Fibroblast of peridontal ligament (primary cell): ENCODE measurements at regions not wholly inside any gene's neighbourhood (a gene's known extent, or its start where the extent isn't known, plus 50 kb on each side); places are given as distances from the start of the nearest gene placed in this dataset.
"Not testable (repeated sequence)": the region's sequence is repeated elsewhere in the genome, so short reads cannot be mapped to it uniquely, and the experiment has no call there.

Experiments used
- DNase-seq: peaks from one replicate; pipeline ENCODE4 v3.0.0-alpha.2; 2010; ENCODE audit errors: extremely low read depth

DNA sequence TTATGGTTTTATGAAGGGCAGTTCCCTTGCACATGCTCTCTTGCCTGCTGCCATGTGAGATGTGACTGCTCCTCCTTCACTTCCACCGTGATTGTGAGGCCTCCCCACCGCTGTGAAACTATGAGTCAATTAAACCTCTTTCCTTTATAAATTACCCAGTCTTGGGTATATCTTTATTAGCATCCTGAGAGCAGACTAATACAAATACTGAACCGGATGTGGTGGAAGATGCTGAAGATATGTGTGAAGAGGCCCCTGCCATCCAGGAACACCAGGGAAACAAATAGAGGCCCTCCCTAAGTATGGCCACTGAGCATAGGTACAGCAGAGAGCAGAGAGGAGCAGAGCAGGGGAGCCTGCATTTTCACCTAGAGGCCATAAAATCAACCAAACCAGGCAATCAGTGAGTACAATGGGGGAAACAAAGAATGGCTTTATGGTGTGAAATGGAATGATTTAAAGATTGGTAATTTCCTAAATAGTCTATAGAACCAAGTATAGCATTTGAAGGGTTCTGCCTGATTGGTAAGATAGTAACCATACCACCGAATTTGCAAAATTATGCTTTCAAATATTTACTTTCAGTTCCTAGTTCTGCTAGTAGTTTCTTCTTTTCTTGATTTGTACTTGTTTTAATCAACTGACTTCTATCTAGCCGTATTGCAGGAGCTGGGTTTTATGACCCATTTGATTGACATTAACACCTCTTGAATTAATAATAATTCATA, 421.6 kb downstream of the IRX1 start:
- DNase-seq, result no peak

DNA sequence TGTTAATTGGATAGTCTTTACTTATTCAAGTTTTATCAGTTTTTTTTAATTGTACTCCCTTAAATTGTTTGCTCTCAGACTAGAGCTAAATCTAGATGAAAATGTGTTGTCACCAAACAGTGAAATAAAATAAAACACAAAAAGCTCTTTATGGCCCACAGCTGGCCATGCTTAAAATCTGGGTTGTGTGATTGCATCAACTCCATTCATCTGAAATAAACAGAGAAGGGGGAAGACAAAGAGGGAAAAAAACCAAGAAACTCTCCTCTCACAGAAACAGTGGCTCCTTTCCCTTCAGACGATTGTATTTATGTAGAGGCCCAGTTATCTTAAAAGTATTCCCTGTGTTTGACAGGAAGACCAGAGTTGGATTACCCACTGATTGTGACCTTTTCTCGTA, 422.4 kb downstream of the IRX1 start:
- no peak for DNase-seq

DNA sequence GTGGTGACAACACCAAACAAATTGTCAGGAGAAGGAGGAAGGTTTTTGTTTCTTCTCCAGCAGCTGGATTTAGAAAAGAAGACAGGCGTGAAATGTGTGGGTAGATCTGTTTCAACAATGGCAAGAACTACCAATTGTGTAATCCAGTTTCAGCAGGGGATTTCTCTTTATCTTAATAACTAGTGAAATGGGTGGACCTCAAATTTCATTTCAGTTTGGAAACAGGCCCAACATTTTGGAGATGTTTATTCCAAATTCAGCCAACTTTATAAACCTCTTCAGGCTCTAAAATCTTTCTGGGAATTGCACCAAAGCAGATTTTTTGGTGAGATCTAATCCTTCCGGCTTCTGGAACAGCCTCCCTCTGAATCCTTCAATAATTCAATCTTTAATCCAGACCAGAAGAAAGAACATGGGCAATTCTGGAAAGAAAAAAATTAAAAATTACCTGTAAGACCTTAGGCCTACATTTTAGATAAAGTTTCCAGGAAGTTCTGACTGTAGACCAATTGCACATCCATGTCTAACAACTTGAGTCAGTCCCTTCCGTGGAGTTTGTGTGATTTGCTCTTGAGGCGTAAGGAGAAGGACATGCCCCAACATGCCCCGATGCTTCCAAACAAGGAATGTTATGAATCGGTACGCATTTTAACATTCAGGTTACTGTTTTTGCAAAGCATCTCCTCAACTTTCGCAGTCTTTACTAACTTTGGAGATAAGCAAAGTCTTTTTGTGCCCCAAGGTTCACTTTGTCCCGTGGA, 423.6 kb downstream of the IRX1 start:
- no peak for DNase-seq

DNA sequence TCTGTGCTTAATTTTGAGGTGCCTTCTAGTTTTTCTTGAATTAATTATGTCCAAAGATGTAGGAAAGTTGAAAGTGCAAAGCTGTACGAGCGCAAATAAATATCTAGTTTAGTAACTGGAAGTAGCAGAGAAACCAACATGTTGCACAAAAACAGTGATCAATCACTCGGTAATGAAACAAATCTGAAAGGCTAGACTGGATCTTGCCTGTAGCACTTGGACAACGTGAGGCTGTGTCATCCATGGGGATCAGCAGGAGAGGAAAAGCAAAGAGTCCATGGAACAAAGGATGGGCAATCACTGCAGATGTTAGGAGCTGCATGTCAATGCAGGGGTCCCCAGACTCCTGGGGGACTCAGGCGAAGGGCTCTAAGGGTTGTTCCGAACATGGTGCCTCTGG, 424.2 kb downstream of the IRX1 start:
- no peak for DNase-seq

DNA sequence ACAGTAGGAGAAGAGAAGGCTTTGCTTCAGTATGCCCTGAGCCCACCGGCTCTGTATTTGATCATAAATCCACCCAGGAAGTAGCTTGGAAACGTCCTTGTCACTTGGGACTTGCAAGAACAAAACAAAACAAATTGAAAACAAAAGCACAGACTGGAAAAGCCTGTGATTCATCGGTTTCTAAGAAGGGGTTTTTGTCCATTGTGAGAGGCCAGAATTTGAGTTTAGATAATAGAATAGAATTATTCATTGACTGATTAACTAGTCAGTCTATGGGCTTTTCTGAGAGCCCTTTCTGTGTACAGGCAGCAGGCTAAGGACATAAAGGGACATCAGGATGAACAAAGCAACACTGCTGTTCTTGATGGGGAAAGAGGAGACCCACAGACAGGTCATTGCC, 424.8 kb downstream of the IRX1 start:
- DNase-seq, result no peak

DNA sequence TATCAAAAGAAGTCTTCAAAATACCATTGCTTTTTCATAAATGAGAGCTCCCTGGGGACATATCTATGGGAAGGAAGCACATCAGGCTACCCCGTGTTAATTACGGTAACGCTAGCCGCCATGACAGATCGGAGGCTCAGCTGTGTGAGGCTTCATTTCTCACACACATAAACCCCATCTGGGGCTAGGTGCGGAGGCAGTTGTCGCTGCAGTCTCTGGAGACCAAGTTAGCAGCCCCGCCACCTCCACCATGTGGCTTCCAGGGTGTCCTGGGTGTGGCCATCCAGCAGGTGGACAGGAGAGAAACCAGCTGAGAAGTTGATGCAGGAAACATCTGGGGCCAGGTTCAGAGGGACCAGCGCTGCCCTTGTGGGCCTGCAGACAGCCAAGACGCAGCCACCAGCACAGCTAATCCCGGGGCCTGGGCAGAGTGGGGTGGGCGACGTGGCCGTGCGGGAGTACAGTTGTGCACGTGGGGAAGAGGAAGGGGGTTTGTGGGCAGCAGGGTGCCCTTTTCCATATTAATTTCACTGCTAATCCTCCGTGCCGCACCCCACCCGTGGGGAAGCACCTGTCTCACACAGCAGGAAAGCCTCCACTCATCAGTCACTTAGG, 426.5 kb downstream of the IRX1 start:
- no peak for DNase-seq

DNA sequence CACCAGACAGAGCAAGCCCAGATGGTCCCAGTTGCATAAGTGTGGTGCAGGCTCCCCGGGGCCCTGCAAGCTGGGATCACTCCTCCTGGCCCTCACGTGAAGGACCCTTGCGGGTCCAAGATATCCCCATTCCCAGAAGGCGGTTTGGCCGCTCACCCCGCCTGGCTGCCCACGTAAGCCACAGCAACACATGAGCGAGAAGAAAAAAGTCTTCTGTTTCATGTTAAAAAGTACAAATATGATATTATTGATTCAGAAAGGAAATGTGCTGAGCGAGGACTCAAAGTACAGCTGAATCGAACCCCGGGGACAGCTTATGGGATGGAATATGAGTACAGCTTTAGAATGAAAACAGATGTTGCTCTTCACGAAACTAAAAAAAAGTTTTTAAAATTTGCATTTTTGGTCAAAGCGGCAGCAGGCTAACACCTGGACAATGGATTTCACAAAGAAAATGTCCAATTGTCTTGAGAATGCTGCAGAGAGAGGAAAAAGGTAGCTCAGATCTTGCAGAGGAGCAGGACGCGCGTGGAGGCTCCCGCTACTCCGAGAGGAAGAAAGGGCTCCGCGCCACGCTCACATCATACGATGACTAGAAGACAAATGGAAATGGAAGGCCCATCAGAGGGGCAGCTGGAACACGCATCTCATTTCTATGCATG, 427.6 kb downstream of the IRX1 start:
- DNase-seq, result no peak

DNA sequence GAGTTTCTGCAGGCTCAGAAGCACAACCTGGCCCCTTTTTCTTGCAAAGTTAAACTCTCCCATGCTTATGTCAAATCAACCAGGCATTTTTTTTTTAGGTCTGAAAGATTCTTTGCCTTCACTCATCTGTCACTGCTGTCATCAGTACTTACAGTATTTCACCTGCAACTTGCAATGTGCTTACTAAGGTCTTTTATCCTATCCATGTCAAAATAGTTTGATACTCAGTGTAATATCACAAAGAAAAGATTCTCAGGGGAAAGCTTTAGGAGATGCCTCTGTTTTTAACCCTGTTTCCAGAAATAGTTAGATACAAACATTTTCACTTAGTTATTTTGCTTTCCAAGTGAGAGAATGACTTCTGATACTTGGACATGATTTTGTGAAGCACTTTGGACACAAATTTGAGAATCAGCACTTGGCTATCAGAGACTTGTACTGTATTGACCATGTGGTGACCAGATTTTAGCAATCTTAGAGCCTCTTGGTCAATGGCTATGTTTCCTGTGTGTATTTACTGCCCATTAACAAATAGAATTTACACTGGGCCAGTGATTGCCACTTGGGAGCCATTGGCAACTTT, 428.2 kb downstream of the IRX1 start:
- no peak for DNase-seq

DNA sequence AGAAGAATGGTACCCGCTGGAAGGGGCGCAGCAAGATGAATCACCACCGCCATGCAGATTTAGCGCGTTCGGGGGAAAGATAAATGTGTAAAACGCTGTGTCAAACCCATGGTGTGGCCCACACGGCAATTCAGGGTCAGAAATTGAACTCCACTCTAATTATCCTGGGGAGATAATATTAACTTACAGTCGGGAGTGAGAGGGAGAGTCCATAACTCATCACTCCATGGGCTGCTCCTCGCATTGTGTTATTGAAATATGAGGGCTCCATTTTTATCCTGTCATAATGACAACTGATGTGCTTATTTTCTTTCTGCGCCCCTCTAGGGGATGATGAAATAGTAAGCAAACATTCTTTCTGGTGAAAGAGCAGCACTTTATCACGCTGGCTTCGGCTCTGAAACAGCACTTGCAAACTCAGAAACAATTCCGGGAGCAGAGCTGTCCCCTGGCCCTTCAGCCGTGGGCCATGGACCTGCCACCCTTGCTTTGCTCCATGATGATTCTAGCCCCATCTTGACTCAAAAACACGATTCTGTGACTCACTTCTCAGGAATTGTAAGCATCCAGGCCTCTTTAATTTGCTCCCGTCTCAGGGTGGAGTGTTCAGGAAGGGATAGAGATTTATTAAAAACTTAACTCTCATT, 431.6 kb downstream of the IRX1 start:
- no peak for DNase-seq

DNA sequence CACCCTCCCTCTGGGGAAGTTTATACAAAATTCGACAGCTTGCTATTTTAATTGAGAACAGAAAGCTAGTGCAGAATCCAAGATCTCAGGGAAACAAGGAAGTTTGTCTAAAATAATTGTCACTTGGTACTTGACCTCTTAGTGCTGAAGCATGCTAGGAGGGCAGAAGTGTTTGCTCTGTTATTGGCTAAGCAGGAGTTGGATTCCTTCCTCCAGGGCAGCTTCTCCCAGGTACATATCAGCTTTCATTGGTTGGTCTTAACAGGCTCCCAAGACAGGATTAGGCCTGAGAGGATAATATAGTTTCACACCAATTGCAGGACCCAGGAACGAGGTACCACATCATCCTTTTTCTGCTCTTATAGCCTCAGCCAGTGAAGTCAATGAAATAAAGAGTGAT, 432.8 kb downstream of the IRX1 start:
- DNase-seq, result no peak

DNA sequence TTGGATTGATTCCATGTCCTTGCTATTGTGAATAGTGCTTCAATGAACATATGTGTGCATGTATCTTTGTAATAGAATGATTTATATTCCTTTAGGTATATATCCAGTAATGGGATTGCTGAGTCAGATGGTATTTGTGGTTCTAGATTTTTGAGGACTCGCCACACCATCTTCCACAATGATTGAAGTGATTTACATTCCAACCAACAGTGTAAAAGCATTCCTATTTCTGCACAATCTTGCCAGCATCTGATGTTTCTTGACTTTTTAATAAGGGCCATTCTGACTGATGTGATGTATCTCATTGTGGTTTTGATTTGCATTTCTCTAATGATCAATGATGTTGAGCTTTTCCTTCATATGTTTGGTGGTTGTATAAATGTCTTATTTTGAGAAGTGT, 437.9 kb downstream of the IRX1 start:
- DNase-seq, result not testable (repeated sequence)

DNA sequence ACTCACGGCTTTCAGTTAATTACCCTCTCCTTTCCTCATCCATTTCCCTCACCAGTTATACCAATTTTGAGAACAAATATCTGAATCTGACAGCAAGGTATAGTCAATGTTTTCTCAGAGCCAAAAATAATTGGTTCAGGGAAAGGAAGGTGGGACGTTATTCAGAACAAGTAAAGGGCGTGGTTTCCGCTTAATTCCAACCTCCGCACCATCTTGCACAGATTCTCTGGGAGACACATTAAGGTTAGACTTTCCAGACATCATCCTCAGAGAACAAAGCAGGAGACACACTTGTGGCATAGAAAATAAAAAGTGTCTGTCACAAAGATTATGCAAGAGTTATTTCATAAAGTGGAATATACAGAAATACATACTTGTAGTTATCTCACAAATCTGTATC, 441.2 kb downstream of the IRX1 start:
- DNase-seq, result no peak

DNA sequence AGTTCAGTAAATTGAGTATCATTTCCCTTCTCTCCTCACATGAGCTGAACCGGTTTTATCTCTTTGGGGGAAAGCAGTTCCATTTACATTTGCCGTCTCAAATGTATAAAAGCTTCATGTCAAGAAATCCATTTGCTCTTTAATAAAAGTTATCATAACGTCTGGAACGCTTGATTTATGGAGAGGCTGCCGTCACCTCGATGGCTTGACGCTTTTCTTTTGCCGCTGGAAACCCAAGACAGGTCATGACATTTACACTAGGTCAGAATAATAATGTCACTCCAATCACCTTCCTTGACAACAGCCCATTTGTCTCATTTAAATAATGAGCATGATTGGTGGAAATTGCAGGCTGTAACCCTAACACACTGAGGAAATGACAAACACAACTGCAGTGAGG, 443.4 kb downstream of the IRX1 start:
- DNase-seq, result no peak

DNA sequence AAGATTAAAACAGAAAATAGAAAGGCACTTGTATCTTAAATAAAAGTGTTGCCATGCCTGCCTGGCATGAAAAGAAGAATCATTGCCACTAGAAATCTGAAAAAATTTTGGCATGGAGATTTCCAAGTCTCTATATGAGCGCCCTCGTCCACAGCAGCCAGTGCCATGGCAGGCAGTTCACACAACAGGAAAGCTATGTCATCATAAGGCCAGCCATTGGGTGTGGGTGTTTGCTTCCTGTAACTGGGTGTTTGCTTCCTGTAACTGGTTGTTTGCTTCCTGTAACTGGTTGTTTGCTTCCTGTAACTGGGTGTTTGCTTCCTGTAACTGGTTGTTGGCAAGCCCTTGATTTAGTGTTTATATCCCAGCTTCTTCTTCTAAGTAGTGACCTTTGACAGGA, 446.7 kb downstream of the IRX1 start:
- no peak for DNase-seq

DNA sequence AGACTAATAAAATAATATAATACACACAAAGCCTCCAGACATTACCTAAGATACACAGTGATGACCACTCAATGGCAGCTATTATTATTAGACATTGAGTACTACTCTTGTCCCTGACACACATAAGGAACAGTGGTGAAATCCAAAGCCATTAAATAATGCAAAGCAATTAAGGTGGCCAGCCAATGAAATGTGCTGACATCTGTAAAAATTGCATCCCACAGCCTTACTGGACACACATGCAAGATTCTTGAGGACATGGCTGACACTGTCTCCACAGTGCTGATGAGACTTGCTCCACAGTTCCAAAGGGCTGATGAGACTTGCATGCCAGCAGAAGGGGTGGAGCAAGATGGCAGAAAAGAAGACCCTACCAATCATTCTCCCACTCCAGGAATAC, 447.5 kb downstream of the IRX1 start:
- DNase-seq, result no peak

DNA sequence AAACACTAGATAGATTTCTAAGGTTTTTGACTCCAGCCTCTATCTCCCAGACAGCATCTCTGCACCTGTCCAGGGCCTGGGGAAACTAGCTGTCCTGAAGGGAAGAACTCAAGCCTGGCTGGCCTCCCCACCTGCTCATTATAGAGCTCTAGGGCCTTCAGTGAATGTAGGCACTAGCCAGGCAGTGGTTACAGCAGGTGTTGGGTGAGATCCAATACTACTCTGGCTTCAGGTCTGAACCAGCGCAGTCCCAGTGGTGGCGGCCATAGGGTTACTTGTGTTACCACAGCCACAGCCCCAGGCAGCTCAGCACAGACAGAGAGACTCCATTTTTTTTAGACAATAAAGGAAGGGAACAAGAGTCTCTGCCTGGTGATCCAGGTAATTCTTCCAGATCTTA, 449.2 kb downstream of the IRX1 start:
- DNase-seq, result no peak

DNA sequence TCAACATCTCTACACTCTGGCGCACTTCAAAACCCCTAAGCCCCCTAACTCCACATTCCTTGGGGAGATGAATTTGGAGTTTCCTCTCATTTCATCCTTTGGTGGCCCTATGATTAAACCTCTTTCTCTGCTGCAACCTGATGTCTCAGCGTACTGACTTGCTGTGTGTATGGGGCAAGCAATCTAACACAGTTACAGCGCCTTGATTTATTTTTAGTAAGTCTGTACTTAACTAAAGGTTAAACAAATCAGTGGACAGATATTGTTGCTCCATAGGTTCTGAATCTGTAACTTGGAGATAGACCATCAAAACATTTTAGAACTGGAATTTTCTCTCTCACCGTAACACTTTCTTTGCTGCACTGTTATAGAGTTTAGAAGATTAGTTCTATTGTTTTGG, 452.8 kb downstream of the IRX1 start:
- no peak for DNase-seq

DNA sequence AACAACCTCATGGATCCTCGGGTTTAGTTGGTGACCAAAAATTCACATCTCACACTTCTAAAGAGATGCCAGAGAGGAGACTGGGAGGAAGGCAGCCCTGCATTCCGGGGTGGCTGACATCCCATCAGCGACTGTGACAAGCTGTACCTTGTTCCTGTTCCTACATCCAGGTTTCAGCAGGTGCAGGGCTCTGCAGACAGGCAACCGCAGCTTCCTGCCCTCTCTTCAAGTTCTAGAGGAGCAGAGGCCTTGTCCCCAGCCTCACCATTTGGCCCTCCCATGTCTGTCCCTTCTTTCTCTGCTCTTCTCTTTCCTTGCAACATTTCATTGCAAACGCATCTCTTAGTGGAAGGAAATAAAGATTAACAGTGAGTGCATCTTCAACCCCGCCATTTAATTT, 454.6 kb downstream of the IRX1 start:
- no peak for DNase-seq

DNA sequence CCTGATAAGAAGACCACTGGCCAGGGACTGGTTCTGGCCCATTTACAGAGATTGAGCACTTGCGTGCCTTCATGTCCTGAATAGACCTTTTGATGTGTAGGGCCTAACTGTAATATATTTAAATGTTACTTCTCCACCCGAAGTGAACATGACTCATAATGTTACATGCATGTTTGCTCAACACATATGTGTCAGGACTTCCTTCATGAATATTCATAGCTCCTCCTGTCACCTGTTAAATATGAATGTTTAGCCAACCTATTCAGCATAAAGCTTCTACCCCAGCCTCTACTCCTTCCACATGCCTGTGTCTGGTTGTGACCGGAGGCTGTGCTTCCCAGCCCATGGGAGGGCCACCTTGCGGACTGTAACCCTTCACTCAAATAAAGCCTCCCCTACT, 457.5 kb downstream of the IRX1 start:
- DNase-seq, result no peak

DNA sequence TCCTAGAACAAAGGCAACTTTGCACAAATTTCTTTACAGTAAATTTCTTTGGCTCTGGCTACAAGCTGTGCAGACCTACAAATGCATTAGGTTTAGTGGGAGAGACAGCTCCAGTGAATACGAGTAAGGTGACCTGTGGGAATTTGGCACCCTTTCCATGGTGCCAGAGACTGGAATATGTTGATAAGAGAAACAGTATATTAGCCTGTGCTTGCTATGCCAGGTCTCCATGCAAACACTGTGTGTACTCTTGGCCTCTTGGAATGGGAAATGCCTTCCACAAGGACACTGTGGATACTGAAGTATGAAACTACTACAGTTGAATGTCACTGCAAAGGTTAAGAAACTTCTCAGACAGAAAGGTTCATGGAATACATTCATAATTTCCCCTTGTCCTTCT, 458.5 kb downstream of the IRX1 start:
- no peak for DNase-seq

DNA sequence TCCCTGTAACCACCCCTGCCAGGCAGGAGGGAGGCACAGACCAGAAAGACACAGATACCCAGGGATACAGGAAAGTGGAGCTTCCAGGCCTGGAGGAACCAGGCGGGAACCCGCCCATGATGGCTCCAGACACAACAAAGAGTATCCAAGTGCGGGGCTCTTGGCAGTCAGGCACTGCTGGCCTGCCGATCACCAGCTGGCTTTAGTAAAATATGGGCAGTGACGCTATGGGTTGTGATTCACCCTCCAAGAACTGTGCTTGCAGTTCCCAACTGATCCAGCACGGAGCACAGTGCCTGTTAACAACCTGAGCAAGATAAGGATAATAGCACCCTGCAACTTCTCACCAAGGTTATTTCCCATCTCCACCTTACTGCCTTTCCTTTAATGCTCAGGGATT, 463.3 kb downstream of the IRX1 start:
- no peak for DNase-seq
